NCI-H2171 (cell line): ENCODE measurements at regions not wholly inside any gene's neighbourhood (a gene's known extent, or its start where the extent isn't known, plus 50 kb on each side); places are given as distances from the start of the nearest gene placed in this dataset.

Experiments used
- DNase-seq: peaks from one replicate; lab custom pipeline; 2025; lab: John Stamatoyannopoulos, UW

GRCh38 chr9:99399474-99399873, 177.4 kb downstream of the SEC61B start:
- no peak for DNase-seq

- DNase-seq: no peak
These were observed 178.2 kb downstream of the SEC61B start for GRCh38 chr9:99400184-99400731.

GRCh38 chr9:99401680-99402504, 179.8 kb downstream of the SEC61B start:
- DNase-seq: no peak

- no peak for DNase-seq
These were observed 181.3 kb downstream of the SEC61B start for GRCh38 chr9:99403371-99403770.

GRCh38 chr9:99405359-99405758, 183.3 kb downstream of the SEC61B start:
- no peak for DNase-seq

- DNase-seq: no peak
These were observed 184.9 kb downstream of the SEC61B start for GRCh38 chr9:99406939-99407338.

GRCh38 chr9:99411068-99411467, 189.0 kb downstream of the SEC61B start:
- no peak for DNase-seq

- DNase-seq: no peak
These were observed 189.5 kb downstream of the SEC61B start for GRCh38 chr9:99411479-99412115.

GRCh38 chr9:99412606-99413005, 190.5 kb downstream of the SEC61B start:
- no peak for DNase-seq

GRCh38 chr9:99414321-99414720, 192.2 kb downstream of the SEC61B start:
- no peak for DNase-seq

- no peak for DNase-seq
These were observed 193.5 kb downstream of the SEC61B start for GRCh38 chr9:99415606-99416005.

GRCh38 chr9:99416007-99416406, 193.9 kb downstream of the SEC61B start:
- no peak for DNase-seq

GRCh38 chr9:99419070-99419469, 197.0 kb downstream of the SEC61B start:
- DNase-seq: no peak

GRCh38 chr9:99421369-99421768, 199.3 kb downstream of the SEC61B start:
- no peak for DNase-seq

- DNase-seq: no peak
These were observed 203.0 kb downstream of the SEC61B start for GRCh38 chr9:99425124-99425523.

GRCh38 chr9:99425923-99426842, 204.1 kb downstream of the SEC61B start:
- DNase-seq: no peak

GRCh38 chr9:99427260-99427659, 205.2 kb downstream of the SEC61B start:
- no peak for DNase-seq

GRCh38 chr9:99430301-99430700, 208.2 kb downstream of the SEC61B start:
- no peak for DNase-seq

- no peak for DNase-seq
These were observed 209.0 kb downstream of the SEC61B start for GRCh38 chr9:99431103-99431502.

GRCh38 chr9:99432075-99432474, 210.0 kb downstream of the SEC61B start:
- DNase-seq: no peak

GRCh38 chr9:99433095-99433494, 211.0 kb downstream of the SEC61B start:
- no peak for DNase-seq

- no peak for DNase-seq
These were observed 211.5 kb downstream of the SEC61B start for GRCh38 chr9:99433555-99433954.
